GM19463 (cell line): ENCODE measurements at regions not wholly inside any gene's neighbourhood (a gene's known extent, or its start where the extent isn't known, plus 50 kb on each side); places are given as distances from the start of the nearest gene placed in this dataset.
"Not testable (repeated sequence)": the region's sequence is repeated elsewhere in the genome, so short reads cannot be mapped to it uniquely, and the experiment has no call there.

Experiments used
- ATAC-seq: cut with Tn5 transposase; IDR thresholded peaks from one replicate; pipeline ENCODE4 v1.9.1; 2021; ENCODE audit warnings: mild to moderate bottlenecking, moderate library complexity; ENCODE audit not compliant: unreplicated experiment

GRCh38 chr2:2902547-2903281 lies 474.9 kb downstream of the EIPR1 start:
- no peak for ATAC-seq

GRCh38 chr2:2901384-2902345 lies 476.0 kb downstream of the EIPR1 start:
- peak; percentile 79 for ATAC-seq

GRCh38 chr2:2899826-2900225 lies 477.8 kb downstream of the EIPR1 start:
- no peak for ATAC-seq

- ATAC-seq: no peak
Measured at GRCh38 chr2:2898744-2899143, 478.9 kb downstream of the EIPR1 start.

- no peak for ATAC-seq
Measured at GRCh38 chr2:2896643-2897042, 481.0 kb downstream of the EIPR1 start.

- no peak for ATAC-seq
Measured at GRCh38 chr2:2896011-2896410, 481.6 kb downstream of the EIPR1 start.

- ATAC-seq: not testable (repeated sequence)
Measured at GRCh38 chr2:2894011-2894410, 483.6 kb downstream of the EIPR1 start.

- no peak for ATAC-seq
Measured at GRCh38 chr2:2892892-2893291, 484.7 kb downstream of the EIPR1 start.

- no peak for ATAC-seq
Measured at GRCh38 chr2:2892378-2892777, 485.2 kb downstream of the EIPR1 start.

GRCh38 chr2:2890901-2891300 lies 486.7 kb downstream of the EIPR1 start:
- no peak for ATAC-seq

- no peak for ATAC-seq
Measured at GRCh38 chr2:2890246-2890645, 487.4 kb downstream of the EIPR1 start.

- ATAC-seq: no peak
Measured at GRCh38 chr2:2889646-2890045, 488.0 kb downstream of the EIPR1 start.

GRCh38 chr2:2889141-2889540 lies 488.5 kb downstream of the EIPR1 start:
- ATAC-seq: no peak

- ATAC-seq: no peak
Measured at GRCh38 chr2:2887772-2888387, 489.7 kb downstream of the EIPR1 start.

- no peak for ATAC-seq
Measured at GRCh38 chr2:2886922-2887321, 490.7 kb downstream of the EIPR1 start.

GRCh38 chr2:2881499-2881898 lies 496.1 kb downstream of the EIPR1 start:
- ATAC-seq: no peak

GRCh38 chr2:2880938-2881337 lies 496.7 kb downstream of the EIPR1 start:
- ATAC-seq: no peak

- peak; percentile 99 for ATAC-seq
Measured at GRCh38 chr2:2879781-2880180, 497.8 kb downstream of the EIPR1 start.

GRCh38 chr2:2879071-2879470 lies 498.5 kb downstream of the EIPR1 start:
- ATAC-seq: no peak

GRCh38 chr2:2877427-2877826 lies 500.2 kb downstream of the EIPR1 start:
- ATAC-seq: no peak
